OCI-LY3 (cell line): ENCODE measurements at regions not wholly inside any gene's neighbourhood (a gene's known extent, or its start where the extent isn't known, plus 50 kb on each side); places are given as distances from the start of the nearest gene placed in this dataset.

Experiments
- CTCF ChIP-seq: fragments of 200-600, 300-600 bp; sonication (generic); IDR thresholded peaks from 2 replicates; pipeline ENCODE4 v1.5.1; 2014; ENCODE audit warnings: antibody characterized with exemption, low read length, low read depth
- EZH2phosphoT487 ChIP-seq: fragments of 200-600 bp; shearing (Covaris generic); IDR thresholded peaks from 2 replicates; pipeline ENCODE4 v1.6.1; 2018; ENCODE audit warnings: antibody characterized with exemption, mixed run types, low read depth

DNA sequence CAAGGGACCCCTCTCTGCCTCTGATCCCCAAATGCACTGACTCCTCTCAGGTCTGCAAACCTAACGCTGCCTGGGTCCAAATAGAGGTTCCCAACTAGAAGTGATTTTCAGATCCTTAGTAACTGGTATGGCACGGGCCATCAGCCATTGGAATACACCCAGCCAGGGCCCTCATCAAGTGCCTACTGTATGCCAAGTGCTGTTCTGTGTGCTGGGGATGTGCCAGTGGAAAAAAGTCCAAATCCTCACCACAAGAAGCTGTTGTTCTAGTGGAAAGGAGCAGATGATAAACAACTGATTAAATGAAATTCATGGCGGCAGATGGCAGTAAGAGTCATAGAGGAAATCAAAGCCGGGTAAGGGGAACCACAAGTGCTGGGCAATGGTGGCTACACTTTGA, 57.2 kb upstream of the MED9 start:
- TF ChIP-seq CTCF: no peak
- TF ChIP-seq EZH2phosphoT487: no peak
